ENCODE measurements at regions not wholly inside any gene's neighbourhood (a gene's known extent, or its start where the extent isn't known, plus 50 kb on each side); places are given as distances from the start of the nearest gene placed in this dataset.

- TF ChIP-seq, protein P1, sequence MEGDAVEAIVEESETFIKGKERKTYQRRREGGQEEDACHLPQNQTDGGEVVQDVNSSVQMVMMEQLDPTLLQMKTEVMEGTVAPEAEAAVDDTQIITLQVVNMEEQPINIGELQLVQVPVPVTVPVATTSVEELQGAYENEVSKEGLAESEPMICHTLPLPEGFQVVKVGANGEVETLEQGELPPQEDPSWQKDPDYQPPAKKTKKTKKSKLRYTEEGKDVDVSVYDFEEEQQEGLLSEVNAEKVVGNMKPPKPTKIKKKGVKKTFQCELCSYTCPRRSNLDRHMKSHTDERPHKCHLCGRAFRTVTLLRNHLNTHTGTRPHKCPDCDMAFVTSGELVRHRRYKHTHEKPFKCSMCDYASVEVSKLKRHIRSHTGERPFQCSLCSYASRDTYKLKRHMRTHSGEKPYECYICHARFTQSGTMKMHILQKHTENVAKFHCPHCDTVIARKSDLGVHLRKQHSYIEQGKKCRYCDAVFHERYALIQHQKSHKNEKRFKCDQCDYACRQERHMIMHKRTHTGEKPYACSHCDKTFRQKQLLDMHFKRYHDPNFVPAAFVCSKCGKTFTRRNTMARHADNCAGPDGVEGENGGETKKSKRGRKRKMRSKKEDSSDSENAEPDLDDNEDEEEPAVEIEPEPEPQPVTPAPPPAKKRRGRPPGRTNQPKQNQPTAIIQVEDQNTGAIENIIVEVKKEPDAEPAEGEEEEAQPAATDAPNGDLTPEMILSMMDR (IDR thresholded peaks at IDR 0.05; ENCODE audit: low read depth, low read length, poor library complexity, severe bottlenecking): no peak
- TF ChIP-seq EZH2phosphoT487 (IDR thresholded peaks at IDR 0.05; ENCODE audit: borderline replicate concordance, low read length): no peak
Measured at GRCh38 chr1:193579323-193579722, 392.9 kb upstream of the B3GALT2 start.
